ENCODE measurements at regions not wholly inside any gene's neighbourhood (a gene's known extent, or its start where the extent isn't known, plus 50 kb on each side); places are given as distances from the start of the nearest gene placed in this dataset.
"Not testable (repeated sequence)": the region's sequence is repeated elsewhere in the genome, so short reads cannot be mapped to it uniquely, and the experiment has no call there.

DNA sequence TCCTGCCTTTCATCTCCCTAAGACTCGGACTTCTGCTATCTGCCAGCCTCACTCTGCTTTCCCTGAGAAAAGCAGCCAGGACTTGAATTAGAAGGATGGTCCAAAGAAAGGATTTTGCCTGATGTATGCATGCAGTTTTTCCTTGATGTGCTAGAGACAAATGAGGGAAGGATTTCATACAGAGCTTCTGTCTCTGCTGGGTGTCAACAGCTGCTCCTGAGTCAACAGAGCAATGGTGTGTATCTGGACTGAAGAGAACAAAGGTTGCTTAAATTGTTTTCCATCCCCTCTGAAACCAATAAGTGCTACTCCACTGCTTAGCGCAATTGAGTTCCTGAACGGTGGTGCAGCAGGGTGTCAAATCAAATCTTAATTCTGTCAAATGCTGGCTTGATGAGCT, 680.6 kb upstream of the C16orf82 start:
- no peak overlapping the region for H3K27ac ChIP-seq
- no peak for TF ChIP-seq CTCF (conservative IDR thresholded peaks at IDR 0.05)

DNA sequence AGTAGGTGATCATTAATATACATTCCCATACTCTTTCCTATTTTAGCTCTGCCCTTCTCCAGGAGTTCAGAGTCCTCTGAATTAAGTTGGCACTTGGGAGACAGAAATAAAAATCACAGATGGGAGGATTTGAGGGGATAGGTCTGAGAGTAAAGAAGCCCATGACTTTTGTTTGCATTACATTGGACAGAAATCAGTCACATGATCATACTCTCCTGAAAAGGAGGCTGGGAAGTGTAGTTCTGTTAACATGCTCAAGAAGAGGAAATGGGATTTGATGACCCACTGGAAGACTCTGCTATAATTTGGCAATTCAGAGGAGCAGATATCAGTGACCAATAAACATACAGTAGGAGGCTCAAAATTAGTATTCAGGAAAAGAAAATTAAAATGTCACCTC, 674.9 kb upstream of the C16orf82 start:
- no peak for TF ChIP-seq CTCF (conservative IDR thresholded peaks at IDR 0.05)
- no peak overlapping the region for H3K27ac ChIP-seq

- H3K27ac ChIP-seq: no peak overlapping the region
- TF ChIP-seq CTCF (conservative IDR thresholded peaks at IDR 0.05): no peak
Observed at GRCh38 chr16:26394409-26394808, 672.3 kb upstream of the C16orf82 start.

DNA sequence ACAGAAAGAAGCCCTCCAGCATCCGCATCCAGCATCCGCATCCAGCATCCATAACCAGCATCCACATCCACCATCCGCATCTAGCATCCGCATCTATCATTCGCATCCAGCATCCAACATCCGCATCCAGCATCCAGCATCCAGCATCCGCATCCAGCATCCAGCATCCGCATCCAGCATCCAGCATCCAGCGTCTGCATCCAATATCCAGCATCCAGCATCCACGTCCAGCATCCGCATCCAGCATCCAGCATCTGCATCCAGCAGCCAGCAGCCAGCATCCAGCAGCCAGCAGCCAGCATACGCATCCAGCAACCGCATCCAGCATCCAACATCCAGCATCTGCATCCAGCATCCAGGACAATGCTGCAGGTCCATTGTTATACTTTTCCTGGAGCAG, 671.0 kb upstream of the C16orf82 start:
- TF ChIP-seq CTCF (conservative IDR thresholded peaks at IDR 0.05): no peak
- H3K27ac ChIP-seq: no peak overlapping the region

- no peak overlapping the region for H3K27ac ChIP-seq
- no peak for TF ChIP-seq CTCF (conservative IDR thresholded peaks at IDR 0.05)
Observed at GRCh38 chr16:26396511-26397235, 670.1 kb upstream of the C16orf82 start.

GRCh38 chr16:26413780-26414179, 652.9 kb upstream of the C16orf82 start:
- H3K27ac ChIP-seq: no peak overlapping the region
- no peak for TF ChIP-seq CTCF (conservative IDR thresholded peaks at IDR 0.05)

DNA sequence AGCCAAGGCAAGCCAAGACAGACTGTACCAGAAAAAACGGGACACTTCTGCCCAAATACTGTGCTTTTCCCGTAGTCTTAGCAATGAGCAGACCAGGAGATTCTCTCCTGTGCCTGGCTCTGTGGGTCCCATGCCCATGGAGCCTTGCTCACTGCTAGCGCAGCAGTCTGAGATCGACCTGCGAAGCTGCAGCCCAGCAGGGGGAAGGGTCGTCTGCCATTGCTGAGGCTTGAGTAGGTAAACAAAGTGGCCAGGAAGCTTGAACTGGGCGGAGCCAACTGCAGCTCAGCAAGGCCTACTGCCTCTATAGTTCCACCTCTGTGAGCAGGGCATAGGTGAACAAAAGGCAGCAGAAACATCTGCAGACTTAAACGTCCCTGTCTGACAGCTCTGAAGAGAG, 647.3 kb upstream of the C16orf82 start:
- H3K27ac ChIP-seq: not testable (repeated sequence)

- TF ChIP-seq CTCF (conservative IDR thresholded peaks at IDR 0.05): no peak
Observed at GRCh38 chr16:26430618-26431017, 636.1 kb upstream of the C16orf82 start.

More at GRCh38 chr16:26430618-26431017, 636.1 kb upstream of the C16orf82 start:
- no peak overlapping the region for H3K27ac ChIP-seq

Measured in VCaP (cell line).